HG02852 (cell line): ENCODE measurements at regions not wholly inside any gene's neighbourhood (a gene's known extent, or its start where the extent isn't known, plus 50 kb on each side); places are given as distances from the start of the nearest gene placed in this dataset.
"Not testable (repeated sequence)": the region's sequence is repeated elsewhere in the genome, so short reads cannot be mapped to it uniquely, and the experiment has no call there.

Experiments used
- ATAC-seq: cut with Tn5 transposase; IDR thresholded peaks from one replicate; pipeline ENCODE4 v1.9.1; 2021; ENCODE audit warnings: mild to moderate bottlenecking, moderate library complexity; ENCODE audit not compliant: unreplicated experiment

DNA sequence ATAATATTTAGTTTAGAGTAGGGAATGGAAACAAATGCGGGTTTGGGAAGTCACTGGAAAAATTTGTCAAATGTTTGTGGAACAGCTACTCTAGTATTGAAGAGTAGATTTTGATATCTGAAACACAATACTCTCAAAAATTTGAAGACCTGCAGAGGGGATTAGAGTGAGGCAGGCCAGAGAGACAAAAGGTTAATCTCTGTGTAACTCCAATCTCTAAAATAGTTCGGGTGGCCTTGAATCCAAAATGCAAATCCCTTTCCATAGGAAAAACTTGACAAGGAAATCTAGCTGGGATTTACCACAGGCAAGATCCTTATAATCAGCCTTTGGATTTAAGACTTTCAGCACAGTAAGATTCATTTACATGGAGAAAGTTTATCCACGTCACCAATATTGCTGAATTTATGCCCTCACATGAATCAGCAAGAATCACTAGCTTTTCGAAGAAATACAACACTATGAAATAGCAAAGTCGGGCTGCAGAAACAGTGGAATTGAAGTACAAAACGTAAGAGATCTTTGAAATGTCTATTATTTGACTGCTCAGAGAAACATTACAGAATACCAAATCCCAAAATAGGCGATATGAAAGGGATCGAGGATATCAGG is 423.7 kb upstream of the ZNF804A start:
- ATAC-seq: no peak

- ATAC-seq: no peak
Measured at GRCh38 chr2:184178229-184178628, 420.1 kb upstream of the ZNF804A start.

DNA sequence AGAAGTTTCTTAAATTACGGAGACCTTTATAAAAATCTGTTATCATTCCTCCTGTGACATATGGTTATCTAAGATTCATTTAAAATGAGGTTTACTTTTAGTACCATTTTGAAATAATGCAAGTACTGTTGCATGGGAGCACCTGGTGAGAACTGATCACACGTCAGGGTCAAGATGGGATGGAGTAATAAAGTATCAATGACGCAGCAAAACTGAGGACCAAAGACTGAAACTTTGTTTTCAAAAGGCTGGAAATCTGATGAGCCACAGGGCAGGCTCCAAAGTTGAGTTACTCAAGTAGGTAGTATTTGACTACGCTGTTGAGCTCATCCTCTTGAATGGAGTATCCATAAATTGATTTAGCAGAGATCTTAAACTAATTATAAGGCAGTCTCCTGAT is 411.9 kb upstream of the ZNF804A start:
- no peak for ATAC-seq

- ATAC-seq: no peak
Measured at GRCh38 chr2:184187421-184187971, 410.8 kb upstream of the ZNF804A start.

- ATAC-seq: no peak
Measured at GRCh38 chr2:184190725-184191124, 407.6 kb upstream of the ZNF804A start.

- ATAC-seq: no peak
Measured at GRCh38 chr2:184192649-184193048, 405.7 kb upstream of the ZNF804A start.

- ATAC-seq: no peak
Measured at GRCh38 chr2:184197413-184197812, 400.9 kb upstream of the ZNF804A start.

DNA sequence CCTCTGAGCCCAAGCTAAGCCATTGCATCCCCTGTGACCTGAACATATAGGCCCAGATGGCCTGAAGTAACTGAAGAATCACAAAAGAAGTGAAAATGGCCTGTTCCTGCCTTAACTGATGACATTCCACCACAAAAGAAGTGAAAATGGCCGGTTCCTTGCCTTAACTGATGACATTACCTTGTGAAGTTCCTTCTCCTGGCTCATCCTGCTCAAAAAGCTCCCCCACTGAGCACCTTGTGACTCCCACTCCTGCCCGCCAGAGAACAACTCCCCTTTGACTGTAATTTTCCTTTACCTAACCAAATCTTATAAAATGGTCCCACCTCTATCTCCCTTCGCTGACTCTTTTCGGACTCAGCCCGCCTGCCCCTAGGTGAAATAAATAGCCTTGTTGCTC is 399.5 kb upstream of the ZNF804A start:
- ATAC-seq: not testable (repeated sequence)

GRCh38 chr2:184199274-184199673 is 399.1 kb upstream of the ZNF804A start:
- ATAC-seq: no peak

DNA sequence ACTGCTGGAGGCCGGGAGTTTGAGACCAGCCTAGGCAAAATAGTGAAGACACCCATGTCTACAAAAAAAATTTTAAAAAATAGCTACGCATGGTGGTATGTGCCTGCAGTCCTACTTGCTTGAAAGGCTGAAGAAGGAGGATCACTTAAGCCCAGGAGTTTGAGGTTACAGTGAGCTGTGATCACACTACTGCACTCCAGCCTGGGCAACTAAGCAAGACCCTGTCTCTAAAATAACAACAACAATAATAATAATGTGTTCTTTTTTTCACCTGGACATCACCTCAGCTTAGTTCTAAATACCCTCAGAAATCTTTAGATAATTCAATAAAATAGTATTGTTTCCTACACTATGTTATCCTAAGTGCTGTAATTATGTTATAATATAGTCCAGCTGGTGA is 397.1 kb upstream of the ZNF804A start:
- ATAC-seq: no peak

DNA sequence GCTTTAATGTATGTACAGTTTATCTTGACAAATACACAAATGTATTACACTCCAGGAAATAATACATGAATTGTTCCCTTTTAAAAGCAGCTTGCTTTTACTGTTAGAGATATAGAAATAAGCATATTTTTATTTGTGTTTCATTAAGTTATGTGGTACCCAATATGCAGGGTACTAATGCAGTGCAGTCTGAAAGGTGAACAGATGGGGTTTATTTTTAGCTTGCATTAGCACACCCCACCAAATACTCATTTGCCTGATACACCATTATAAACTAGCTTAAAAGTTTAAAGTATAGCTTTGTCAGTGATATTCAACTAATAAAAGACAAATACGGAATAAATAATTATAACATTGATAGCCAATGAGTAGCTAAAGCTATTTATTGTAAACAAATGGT is 394.7 kb upstream of the ZNF804A start:
- no peak for ATAC-seq

- no peak for ATAC-seq
Measured at GRCh38 chr2:184205048-184205596, 393.2 kb upstream of the ZNF804A start.

- no peak for ATAC-seq
Measured at GRCh38 chr2:184206045-184206444, 392.3 kb upstream of the ZNF804A start.

DNA sequence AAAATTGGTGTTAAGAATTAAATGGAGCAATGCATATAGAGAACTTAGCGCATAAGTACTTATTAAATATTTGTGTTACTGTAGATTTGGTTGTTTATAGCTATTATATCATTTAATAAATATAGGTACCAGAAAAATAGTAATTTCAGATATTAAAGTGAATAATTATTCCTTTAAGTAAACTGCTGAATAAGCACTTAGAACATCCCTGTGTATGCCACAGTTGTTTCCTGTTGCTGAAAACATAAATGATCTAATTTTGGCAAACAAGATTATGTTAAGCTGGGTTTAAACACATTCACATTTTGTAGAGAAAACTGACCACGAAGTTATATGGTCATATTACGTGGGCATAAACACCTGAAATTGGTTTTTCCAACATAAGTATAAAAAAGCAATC is 388.0 kb upstream of the ZNF804A start:
- no peak for ATAC-seq

- ATAC-seq: peak; percentile 47
Measured at GRCh38 chr2:184215745-184216144, 382.6 kb upstream of the ZNF804A start.

GRCh38 chr2:184256611-184257010 is 341.7 kb upstream of the ZNF804A start:
- ATAC-seq: no peak

DNA sequence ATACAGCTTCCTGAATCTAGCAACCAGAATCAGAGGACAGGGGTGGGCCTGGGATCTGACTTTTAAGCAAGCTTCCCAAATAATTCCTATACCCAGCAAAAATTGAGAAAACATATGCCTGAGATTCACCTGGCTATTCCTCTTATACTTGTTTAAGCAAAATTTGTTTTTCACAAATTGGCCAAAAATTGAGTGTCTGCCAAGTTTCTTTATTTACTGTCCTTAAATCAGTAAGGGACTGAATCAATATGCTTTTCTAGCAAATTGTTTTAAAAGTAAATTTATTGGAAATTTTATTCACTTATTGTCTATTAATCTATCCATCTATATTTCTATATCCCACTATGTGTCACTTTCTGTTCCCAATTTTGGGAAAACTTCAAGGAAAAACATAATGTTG is 337.0 kb upstream of the ZNF804A start:
- no peak for ATAC-seq

GRCh38 chr2:184261818-184262217 is 336.5 kb upstream of the ZNF804A start:
- no peak for ATAC-seq

- no peak for ATAC-seq
Measured at GRCh38 chr2:184268900-184269477, 329.3 kb upstream of the ZNF804A start.

DNA sequence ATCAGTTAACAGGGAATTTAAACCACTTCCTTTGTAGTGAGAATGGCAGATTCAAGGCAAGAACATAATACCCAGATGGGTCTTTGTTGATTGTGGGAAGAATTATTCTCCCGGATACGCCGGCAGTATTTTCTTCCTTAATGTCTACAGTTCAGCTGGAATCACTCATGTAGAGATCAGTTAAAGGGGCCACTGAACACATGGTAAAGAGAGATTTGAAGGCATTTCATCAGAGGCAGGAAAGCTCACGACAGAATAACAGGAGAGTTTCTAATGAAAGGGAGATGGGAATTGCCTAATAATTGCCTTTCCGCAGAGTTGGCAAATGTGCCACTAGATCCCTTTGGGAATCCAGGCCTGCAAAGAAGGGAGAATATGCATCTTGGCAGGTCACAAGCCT is 327.7 kb upstream of the ZNF804A start:
- no peak for ATAC-seq

- ATAC-seq: no peak
Measured at GRCh38 chr2:184272056-184272455, 326.3 kb upstream of the ZNF804A start.

GRCh38 chr2:184294831-184295230 is 303.5 kb upstream of the ZNF804A start:
- ATAC-seq: no peak
